ENCODE measurements at regions not wholly inside any gene's neighbourhood (a gene's known extent, or its start where the extent isn't known, plus 50 kb on each side); places are given as distances from the start of the nearest gene placed in this dataset.

- TF ChIP-seq CTCF (IDR thresholded peaks at IDR 0.05) (no peak), POLR2A (IDR thresholded peaks at IDR 0.05) (no peak)
These were observed 238.0 kb upstream of the PPP2R2D start for GRCh38 chr10:131662851-131663250.

Data from uterus (tissue), 2 donors.